ENCODE measurements at regions not wholly inside any gene's neighbourhood (a gene's known extent, or its start where the extent isn't known, plus 50 kb on each side); places are given as distances from the start of the nearest gene placed in this dataset.
A peak's percentile ranks its signal among the peaks of the same experiment; 100 is the strongest.

DNA sequence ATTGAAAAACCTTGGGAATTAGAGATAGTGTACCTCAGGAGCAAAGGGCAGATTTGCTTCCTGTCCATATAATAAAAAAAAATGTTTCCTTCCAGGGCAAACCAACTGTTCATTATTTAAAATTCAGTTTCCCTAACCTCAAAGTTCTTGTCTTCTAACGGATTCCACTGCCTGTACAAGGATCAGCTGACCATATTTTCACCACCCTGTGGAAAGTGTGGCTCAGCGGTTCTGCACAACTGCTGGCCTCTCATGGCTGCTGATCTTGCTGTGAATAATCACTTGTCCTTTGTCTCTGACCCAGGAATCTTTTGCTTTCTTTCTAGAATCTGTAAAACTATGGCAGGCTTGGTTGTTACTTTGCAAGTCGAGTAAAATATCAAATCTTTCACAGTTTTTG, 1732.5 kb upstream of the RAG2 start:
- H3K4me1 ChIP-seq (ENCODE audit: insufficient read depth, low read length): no peaks in the 10 kb centered on the region
- no peak overlapping the region for H2AK5ac ChIP-seq (ENCODE audit: insufficient read length, low read length)
- H4K20me1 ChIP-seq (ENCODE audit: control insufficient read depth, insufficient read depth, insufficient read length): no peaks in the 10 kb centered on the region
- no peak overlapping the region for H4K8ac ChIP-seq (replicated peaks; ENCODE audit: insufficient read length, low read depth, low read length)
- H3T11ph ChIP-seq (ENCODE audit: low read length): no peak overlapping the region
- H3K79me1 ChIP-seq (ENCODE audit: insufficient read depth, low read depth, low read length, poor library complexity, severe bottlenecking): no peaks in the 10 kb centered on the region
- no peak overlapping the region for H3K18ac ChIP-seq (ENCODE audit: insufficient read length, low read depth, low read length)
- H3K4me3 Mint-ChIP-seq: no peak overlapping the region
- no peaks in the 10 kb centered on the region for H3K9me3 ChIP-seq (ENCODE audit: control insufficient read depth, low read depth, low read length)
- no peak overlapping the region for H3K4ac ChIP-seq (ENCODE audit: low read depth, low read length)
- no peak overlapping the region for H2BK12ac ChIP-seq (ENCODE audit: insufficient read length, low read depth, low read length)
- no peak overlapping the region for H3K4me2 ChIP-seq (ENCODE audit: insufficient read depth, insufficient read length, low read length)
- no CpG with 5 or more reads among the region's 3 CpGs for WGBS (ENCODE audit: extremely low coverage, insufficient read length, low lambda C conversion rate)
- no peak overlapping the region for H3K27ac ChIP-seq (ENCODE audit: insufficient read length, low read depth, low read length)
- no peak overlapping the region for H2AFZ ChIP-seq (ENCODE audit: low read length)
- H3K27ac Mint-ChIP-seq: 0 out of 7 replicates have a peak overlapping the region, but pooled peaks of 1 of the 3 experiments have one; percentile 32
- no peaks in the 10 kb centered on the region for H3K23me2 ChIP-seq (ENCODE audit: insufficient read length, low read depth, low read length, poor library complexity, severe bottlenecking)
- no peak overlapping the region for H2BK120ac ChIP-seq (ENCODE audit: low read depth, low read length, poor library complexity, severe bottlenecking)
- H3K79me2 ChIP-seq (ENCODE audit: insufficient read depth, low read length): no peaks in the 10 kb centered on the region
- H4K91ac ChIP-seq (ENCODE audit: insufficient read length, low read depth, low read length): no peak overlapping the region
- no peak for DNase-seq
- H2BK15ac ChIP-seq (ENCODE audit: low read depth, low read length): no peak overlapping the region
- no peak overlapping the region for H3K14ac ChIP-seq (ENCODE audit: insufficient read depth, low read length)
- H4K5ac ChIP-seq (ENCODE audit: insufficient read length, low read depth, low read length): no peak overlapping the region
- peaks cover 9 to 18% of the 10 kb centered on the region in 2 experiments for H3K4me1 Mint-ChIP-seq
- H3K56ac ChIP-seq (ENCODE audit: insufficient read length, low read depth, low read length): no peak overlapping the region
- no peaks in the 10 kb centered on the region for H3K27me3 ChIP-seq (ENCODE audit: insufficient read depth, low read length)
- H3K9ac ChIP-seq (ENCODE audit: extremely low read depth, insufficient read length, low read length): no peak overlapping the region
- H2BK20ac ChIP-seq (ENCODE audit: low read depth, low read length, poor library complexity, severe bottlenecking): no peak overlapping the region
- no peaks in the 10 kb centered on the region for H3K27me3 Mint-ChIP-seq (ENCODE audit: low read depth)
- no peaks in the 10 kb centered on the region; a peak in 1 of 5 replicates for H3K9me3 Mint-ChIP-seq
- no peak overlapping the region for H3K23ac ChIP-seq (ENCODE audit: insufficient read length, low read depth, low read length)
- TF ChIP-seq, protein P1, sequence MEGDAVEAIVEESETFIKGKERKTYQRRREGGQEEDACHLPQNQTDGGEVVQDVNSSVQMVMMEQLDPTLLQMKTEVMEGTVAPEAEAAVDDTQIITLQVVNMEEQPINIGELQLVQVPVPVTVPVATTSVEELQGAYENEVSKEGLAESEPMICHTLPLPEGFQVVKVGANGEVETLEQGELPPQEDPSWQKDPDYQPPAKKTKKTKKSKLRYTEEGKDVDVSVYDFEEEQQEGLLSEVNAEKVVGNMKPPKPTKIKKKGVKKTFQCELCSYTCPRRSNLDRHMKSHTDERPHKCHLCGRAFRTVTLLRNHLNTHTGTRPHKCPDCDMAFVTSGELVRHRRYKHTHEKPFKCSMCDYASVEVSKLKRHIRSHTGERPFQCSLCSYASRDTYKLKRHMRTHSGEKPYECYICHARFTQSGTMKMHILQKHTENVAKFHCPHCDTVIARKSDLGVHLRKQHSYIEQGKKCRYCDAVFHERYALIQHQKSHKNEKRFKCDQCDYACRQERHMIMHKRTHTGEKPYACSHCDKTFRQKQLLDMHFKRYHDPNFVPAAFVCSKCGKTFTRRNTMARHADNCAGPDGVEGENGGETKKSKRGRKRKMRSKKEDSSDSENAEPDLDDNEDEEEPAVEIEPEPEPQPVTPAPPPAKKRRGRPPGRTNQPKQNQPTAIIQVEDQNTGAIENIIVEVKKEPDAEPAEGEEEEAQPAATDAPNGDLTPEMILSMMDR (conservative IDR thresholded peaks at IDR 0.05): no peak
- H2BK5ac ChIP-seq (ENCODE audit: insufficient read length, low read length): no peak overlapping the region
- H3K36me3 Mint-ChIP-seq (ENCODE audit: insufficient read depth in 1 of 3, low read depth in 3 of 3): no peaks in the 10 kb centered on the region
